ENCODE measurements at regions not wholly inside any gene's neighbourhood (a gene's known extent, or its start where the extent isn't known, plus 50 kb on each side); places are given as distances from the start of the nearest gene placed in this dataset.
"Not testable (repeated sequence)": the region's sequence is repeated elsewhere in the genome, so short reads cannot be mapped to it uniquely, and the experiment has no call there.

- no peak for TF ChIP-seq CTCF (IDR thresholded peaks at IDR 0.05; ENCODE audit: extremely low read depth, missing control alignments)
- DNase-seq (ENCODE audit: low spot score), result no peak
Observed at GRCh38 chr1:229017091-229017490, 253.8 kb upstream of the RAB4A start.

GRCh38 chr1:229018674-229019295, 252.1 kb upstream of the RAB4A start:
- TF ChIP-seq CTCF (IDR thresholded peaks at IDR 0.05; ENCODE audit: extremely low read depth, missing control alignments), result no peak
- DNase-seq (ENCODE audit: low spot score), result no peak

GRCh38 chr1:229019663-229020271, 251.1 kb upstream of the RAB4A start:
- no peak for DNase-seq (ENCODE audit: low spot score)
- TF ChIP-seq CTCF (IDR thresholded peaks at IDR 0.05; ENCODE audit: extremely low read depth, missing control alignments), result no peak

GRCh38 chr1:229021034-229021433, 249.9 kb upstream of the RAB4A start:
- DNase-seq (ENCODE audit: low spot score), result not testable (repeated sequence)

- no peak for TF ChIP-seq CTCF (IDR thresholded peaks at IDR 0.05; ENCODE audit: extremely low read depth, missing control alignments)
- no peak for DNase-seq (ENCODE audit: low spot score)
Observed at GRCh38 chr1:229022595-229023333, 248.1 kb upstream of the RAB4A start.

- TF ChIP-seq CTCF (IDR thresholded peaks at IDR 0.05; ENCODE audit: extremely low read depth, missing control alignments), result no peak
- no peak for DNase-seq (ENCODE audit: low spot score)
Observed at GRCh38 chr1:229023651-229024300, 247.1 kb upstream of the RAB4A start.

GRCh38 chr1:229024528-229025130, 246.3 kb upstream of the RAB4A start:
- no peak for TF ChIP-seq CTCF (IDR thresholded peaks at IDR 0.05; ENCODE audit: extremely low read depth, missing control alignments)
- DNase-seq (ENCODE audit: low spot score), result no peak

All from GM20000 (cell line).